Vagina (tissue), 2 donors: ENCODE measurements at regions not wholly inside any gene's neighbourhood (a gene's known extent, or its start where the extent isn't known, plus 50 kb on each side); places are given as distances from the start of the nearest gene placed in this dataset.

Experiments used
- CTCF ChIP-seq, 3 experiments: fragments of 450-650 bp in 2 of 3; fragments of 200-600 bp in 1 of 3; sonication (generic) in 1 of 3; IDR thresholded peaks; one replicate each; pipeline ENCODE4 v1.5.1; 2017 to 2019; ENCODE audit warnings: antibody characterized with exemption in 3 of 3, mild to moderate bottlenecking in 2 of 3, moderate library complexity in 2 of 3
- POLR2A ChIP-seq, 2 donors: fragments of 450-650 bp; IDR thresholded peaks; one replicate each; pipeline ENCODE4 v1.6.1; 2017; ENCODE audit warnings: antibody characterized with exemption in 2 of 2, mild to moderate bottlenecking in 2 of 2, moderate library complexity in 2 of 2

- TF ChIP-seq CTCF (IDR thresholded peaks at IDR 0.05), result no peak
- TF ChIP-seq POLR2A (IDR thresholded peaks at IDR 0.05), result no peak
Measured at GRCh38 chr9:14417237-14417636, 103.3 kb upstream of the NFIB start.
